ENCODE measurements at regions not wholly inside any gene's neighbourhood (a gene's known extent, or its start where the extent isn't known, plus 50 kb on each side); places are given as distances from the start of the nearest gene placed in this dataset.

- intact Hi-C loops (cut with micrococcal nuclease) (no loop called here), dilution Hi-C loops (cut with HindIII; ENCODE audit: low sequenced_read_pairs, unreplicated experiment) (no loop called here), in situ Hi-C loops (cut with MboI; ENCODE audit: low sequenced_read_pairs) (no loop called here)
- Histone ChIP-seq H3K36me3 (ENCODE audit: control insufficient read depth, insufficient read depth, low read length) (no peaks in the 10 kb centered on the region), H3K9me1 (ENCODE audit: insufficient read depth, low read length) (no peaks in the 10 kb centered on the region), H2BK120ac (ENCODE audit: low read depth, low read length) (no peak overlapping the region), H2BK20ac (ENCODE audit: low read depth, low read length) (no peak overlapping the region), H3K27me3 (ENCODE audit: control insufficient read depth, insufficient read depth, low read length) (no peaks in the 10 kb centered on the region), H3K4me3 (ENCODE audit: insufficient read depth, low read depth, low read length) (no peak overlapping the region), H2BK15ac (ENCODE audit: low read depth, low read length) (no peak overlapping the region), H3K4me2 (ENCODE audit: low read depth, low read length) (no peak overlapping the region), H3K9ac (ENCODE audit: low read depth, low read length) (no peak overlapping the region), H4K8ac (ENCODE audit: low read depth in 2 of 2, low read length in 2 of 2) (no peak overlapping the region), H4K20me1 (ENCODE audit: insufficient read depth, low read length) (no peaks in the 10 kb centered on the region), H3K14ac (replicated peaks; ENCODE audit: low read depth, low read length) (no peak overlapping the region), H2AK5ac (ENCODE audit: low read depth, low read length) (peak overlapping the region; percentile 66; the same call in 1 of the 2 replicates), H4K91ac (ENCODE audit: insufficient read depth, low read depth, low read length) (no peak overlapping the region), H2BK5ac (ENCODE audit: low read depth, low read length, poor library complexity, severe bottlenecking) (no peak overlapping the region), H3K27ac (ENCODE audit: insufficient read depth, low read length) (no peak overlapping the region), H3K79me1 (ENCODE audit: low read depth in 1 of 2, low read length in 2 of 2) (no peaks in the 10 kb centered on the region), H2AK9ac (replicated peaks; ENCODE audit: low read depth, low read length, poor library complexity) (no peak overlapping the region), H2AFZ (replicated peaks; ENCODE audit: low read length, poor library complexity) (peak overlapping the region; percentile 1), H4K5ac (ENCODE audit: low read depth, low read length) (no peak overlapping the region), H3K4me1 (ENCODE audit: control insufficient read depth, insufficient read depth, low read length) (no peaks in the 10 kb centered on the region; the same call in 1 of the 2 replicates), H3K9me3 (ENCODE audit: control insufficient read depth, insufficient read depth, low read length) (no peaks in the 10 kb centered on the region), H3K4ac (ENCODE audit: low read depth, low read length) (0 out of 2 replicates have a peak overlapping the region, but pooled peaks have one; percentile 1), H3K56ac (ENCODE audit: extremely low read depth, insufficient read depth, low read length) (no peak overlapping the region), H3K23ac (ENCODE audit: low read depth, low read length) (no peak overlapping the region), H3K18ac (ENCODE audit: low read depth, low read length) (no peak overlapping the region)
- BruUV-seq (replicated peaks), result no TSS peak
- ChIA-PET POLR2A (ENCODE audit: unreplicated experiment) (no interaction called here), CTCF (no interaction called here)
- DNase-seq (peak; percentile 74), ATAC-seq (ENCODE audit: low read depth) (peak; percentile 69; the same call in 1 of the 2 replicates)
- TF ChIP-seq RFX5 (IDR thresholded peaks at IDR 0.05; ENCODE audit: low read depth, low read length), result no peak
- TF ChIP-seq CHD1 (IDR thresholded peaks at IDR 0.05; ENCODE audit: low read depth, low read length), result no peak
- TF ChIP-seq MAFK (IDR thresholded peaks at IDR 0.05; ENCODE audit: low read depth, low read length), result no peak
- no peak for TF ChIP-seq CTCF (conservative IDR thresholded peaks at IDR 0.05; ENCODE audit: low read depth, low read length)
- no peak for TF ChIP-seq RCOR1 (IDR thresholded peaks at IDR 0.05; ENCODE audit: insufficient replicate concordance, low read length)
- TF ChIP-seq, protein P1, sequence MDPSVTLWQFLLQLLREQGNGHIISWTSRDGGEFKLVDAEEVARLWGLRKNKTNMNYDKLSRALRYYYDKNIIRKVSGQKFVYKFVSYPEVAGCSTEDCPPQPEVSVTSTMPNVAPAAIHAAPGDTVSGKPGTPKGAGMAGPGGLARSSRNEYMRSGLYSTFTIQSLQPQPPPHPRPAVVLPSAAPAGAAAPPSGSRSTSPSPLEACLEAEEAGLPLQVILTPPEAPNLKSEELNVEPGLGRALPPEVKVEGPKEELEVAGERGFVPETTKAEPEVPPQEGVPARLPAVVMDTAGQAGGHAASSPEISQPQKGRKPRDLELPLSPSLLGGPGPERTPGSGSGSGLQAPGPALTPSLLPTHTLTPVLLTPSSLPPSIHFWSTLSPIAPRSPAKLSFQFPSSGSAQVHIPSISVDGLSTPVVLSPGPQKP (IDR thresholded peaks at IDR 0.05; ENCODE audit: borderline replicate concordance, low read depth, low read length), result no peak
- peak; percentile 42; the same call in 1 of the 2 replicates for TF ChIP-seq FOS (IDR thresholded peaks at IDR 0.05; ENCODE audit: low read depth, low read length)
- TF ChIP-seq BHLHE40 (IDR thresholded peaks at IDR 0.05; ENCODE audit: low read depth, low read length), result no peak
- WGBS, 2 experiments (ENCODE audit: extremely low coverage in 2 of 2, insufficient read length in 1 of 2), result 73% methylated on average over 3 of the region's 7 CpGs; no CpG with 5 or more reads in 1 of the 2 experiments
Measured at GRCh38 chr10:35789996-35790395, 147.9 kb upstream of the FZD8 start.

Data from IMR-90 (cell line).